T47D (cell line): ENCODE measurements at regions not wholly inside any gene's neighbourhood (a gene's known extent, or its start where the extent isn't known, plus 50 kb on each side); places are given as distances from the start of the nearest gene placed in this dataset.

Experiments
- DNase-seq, 2 experiments: peaks; one replicate each; pipeline versions ENCODE4 v3.0.0 to v3.0.0-alpha.2; 2011 to 2012; ENCODE audit warnings: low read depth in 1 of 2, low spot score in 1 of 2
- JUND ChIP-seq: IDR thresholded peaks from 2 replicates; pipeline ENCODE4 v1.6.1; 2012; ENCODE audit warnings: low read depth
- in situ Hi-C: cut with HindIII; loops from 2 replicates; pipeline ENCODE4 v1.10.0; 2016; ENCODE audit warnings: low sequenced_read_pairs, low pct_unique_long_range_greater_than_20kb

GRCh38 chr16:79543219-79543618, 57.3 kb downstream of the MAF start:
- no peak for DNase-seq
- TF ChIP-seq JUND = no peak
- in situ Hi-C loops = no loop called here

GRCh38 chr16:79542237-79542774, 58.2 kb downstream of the MAF start:
- no peak for DNase-seq
- no peak for TF ChIP-seq JUND
- in situ Hi-C loops = no loop called here

DNA sequence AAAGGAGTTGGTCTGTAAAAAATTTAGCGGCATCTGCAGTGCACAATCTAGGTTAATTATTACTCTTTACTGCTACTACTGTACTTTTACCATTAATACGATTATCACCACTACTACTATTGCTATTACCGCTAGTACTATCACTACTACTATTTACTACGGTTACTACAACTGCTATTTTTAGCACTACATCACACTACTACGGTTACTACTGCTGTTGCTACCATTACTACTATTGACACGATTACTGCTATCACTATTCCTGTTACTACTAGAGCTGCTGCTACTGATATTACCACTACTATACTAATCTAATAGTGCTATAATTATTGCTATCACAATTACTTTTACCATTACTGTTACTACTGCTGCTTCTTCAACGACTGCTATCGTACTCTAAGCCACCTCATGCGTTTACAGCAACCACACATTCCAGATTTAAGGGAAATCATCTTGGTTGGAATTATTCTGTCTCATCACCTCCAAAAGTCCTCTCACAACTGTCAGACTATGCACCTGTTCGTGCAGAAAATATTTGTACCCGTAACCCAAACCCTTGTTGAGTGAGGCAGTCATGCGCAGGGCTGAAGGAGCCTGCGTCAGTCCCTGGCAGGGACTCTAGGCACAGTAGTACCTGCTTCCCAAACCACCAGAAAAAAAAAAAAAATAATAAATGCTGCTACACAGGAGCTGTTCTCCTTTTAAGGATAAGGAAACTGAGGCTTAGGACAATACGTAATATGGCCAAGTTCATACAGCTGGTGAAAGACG, 59.5 kb downstream of the MAF start:
- no peak for DNase-seq
- TF ChIP-seq JUND = no peak
- in situ Hi-C loops = no loop called here

DNA sequence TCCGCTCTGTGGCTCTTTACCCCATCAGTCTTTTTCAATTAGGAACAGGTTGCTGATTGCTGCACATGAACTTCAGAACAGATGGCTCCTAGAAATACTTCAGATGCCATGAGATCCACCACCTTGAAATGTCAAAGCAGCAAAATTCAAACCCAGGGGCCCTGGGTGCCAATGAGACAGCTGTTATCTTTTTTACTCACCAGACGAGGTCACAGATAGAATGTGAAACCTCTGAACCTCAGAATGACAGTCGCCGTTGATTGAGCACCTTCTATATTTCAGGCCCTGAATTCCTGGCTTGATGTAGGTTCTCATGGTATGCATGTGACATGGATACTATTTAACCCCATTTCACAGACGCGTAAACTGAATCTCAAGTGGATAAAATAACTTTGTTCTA, 63.0 kb downstream of the MAF start:
- no peak for TF ChIP-seq JUND
- no peak for DNase-seq
- in situ Hi-C loops = no loop called here

GRCh38 chr16:79536958-79537357, 63.6 kb downstream of the MAF start:
- TF ChIP-seq JUND = no peak
- no peak for DNase-seq
- in situ Hi-C loops = no loop called here

DNA sequence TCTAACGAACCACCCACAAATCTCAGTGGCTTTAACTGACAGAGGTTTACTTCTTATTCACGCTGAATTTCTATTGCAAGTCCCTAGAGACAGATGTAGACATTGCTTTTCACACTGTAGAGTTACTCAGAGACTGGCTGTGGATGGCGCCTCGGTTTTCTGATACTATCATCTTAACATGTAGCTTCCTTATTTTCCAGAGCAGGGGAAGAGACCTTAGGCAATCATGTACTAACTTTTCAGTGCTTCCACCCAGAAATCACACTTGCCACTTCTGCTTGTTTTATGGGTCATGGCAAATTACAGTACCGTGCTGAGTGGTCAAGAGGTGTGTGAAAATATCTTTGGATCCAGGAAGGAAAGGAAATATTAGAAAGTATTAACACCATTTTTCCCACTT, 65.4 kb downstream of the MAF start:
- no peak for TF ChIP-seq JUND
- DNase-seq = no peak
- in situ Hi-C loops = no loop called here

- TF ChIP-seq JUND = no peak
- no peak for DNase-seq
- in situ Hi-C loops = no loop called here
Measured at GRCh38 chr16:79534143-79534542, 66.4 kb downstream of the MAF start.

- in situ Hi-C loops = no loop called here
- no peak for TF ChIP-seq JUND
- DNase-seq = no peak
Measured at GRCh38 chr16:79533292-79533691, 67.2 kb downstream of the MAF start.

DNA sequence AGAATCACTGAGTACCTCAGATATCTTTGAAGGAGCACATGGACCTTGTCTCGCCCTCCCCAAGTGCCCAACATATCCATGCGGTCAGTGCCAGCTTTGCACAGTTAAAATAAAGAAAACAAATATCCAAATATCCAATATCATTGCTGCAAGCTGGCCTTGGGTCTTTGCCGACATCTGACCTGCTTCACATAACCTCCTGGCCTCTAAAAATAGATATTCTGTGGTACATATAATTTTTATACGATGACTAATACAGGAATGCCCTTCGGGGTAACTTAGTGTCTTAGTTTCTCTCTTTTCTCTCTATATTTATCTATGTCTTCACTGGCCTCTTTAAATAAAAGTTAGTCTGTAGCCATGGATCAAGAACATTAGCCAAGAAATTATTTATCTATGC, 67.8 kb downstream of the MAF start:
- in situ Hi-C loops = no loop called here

DNA sequence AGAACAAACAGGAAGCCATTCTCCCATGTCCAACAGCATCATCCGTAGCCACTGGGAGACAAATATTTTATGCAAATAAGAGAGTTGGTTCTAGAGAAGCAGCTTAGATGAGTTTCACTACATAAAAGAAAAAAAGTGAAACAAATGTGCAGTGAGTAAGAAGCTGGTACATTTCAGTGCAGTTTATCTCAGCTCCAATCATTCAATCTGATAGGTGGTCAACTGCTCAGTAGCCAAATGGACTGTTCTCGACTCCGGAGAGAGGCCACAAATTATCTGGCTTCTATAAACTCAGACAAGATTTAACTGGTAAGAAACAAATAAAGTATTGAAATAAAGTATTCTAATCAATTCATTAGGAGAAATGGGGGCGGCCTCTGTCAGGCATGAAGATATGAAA, 68.3 kb downstream of the MAF start:
- no peak for DNase-seq

More for the DNA sequence above, 67.8 kb downstream of the MAF start:
- no peak for TF ChIP-seq JUND
- no peak for DNase-seq

GRCh38 chr16:79528338-79528737, 72.2 kb downstream of the MAF start:
- no peak for TF ChIP-seq JUND
- DNase-seq = no peak
- in situ Hi-C loops = no loop called here

More for the DNA sequence above, 68.3 kb downstream of the MAF start:
- in situ Hi-C loops = no loop called here
- no peak for TF ChIP-seq JUND

DNA sequence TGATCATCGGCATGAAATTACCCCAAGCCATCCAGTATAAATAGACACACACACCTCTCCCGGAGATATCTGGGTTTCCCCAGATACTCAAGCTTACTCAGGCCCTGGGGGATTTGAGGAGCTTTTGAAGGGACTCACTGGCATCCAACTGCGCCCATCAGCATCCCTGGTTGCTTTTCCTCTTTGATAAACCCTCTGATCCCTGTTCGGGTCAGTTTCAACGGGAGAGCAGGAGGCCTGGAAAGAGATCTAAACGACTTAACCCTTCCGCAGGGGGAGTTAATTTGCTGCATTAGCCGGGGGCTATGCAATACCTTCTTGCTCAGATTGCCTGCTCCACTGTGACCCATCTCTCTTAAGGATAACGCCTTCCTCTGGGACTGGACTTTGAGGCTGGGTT, 76.6 kb downstream of the MAF start:
- TF ChIP-seq JUND = no peak
- in situ Hi-C loops = no loop called here
- DNase-seq = no peak

DNA sequence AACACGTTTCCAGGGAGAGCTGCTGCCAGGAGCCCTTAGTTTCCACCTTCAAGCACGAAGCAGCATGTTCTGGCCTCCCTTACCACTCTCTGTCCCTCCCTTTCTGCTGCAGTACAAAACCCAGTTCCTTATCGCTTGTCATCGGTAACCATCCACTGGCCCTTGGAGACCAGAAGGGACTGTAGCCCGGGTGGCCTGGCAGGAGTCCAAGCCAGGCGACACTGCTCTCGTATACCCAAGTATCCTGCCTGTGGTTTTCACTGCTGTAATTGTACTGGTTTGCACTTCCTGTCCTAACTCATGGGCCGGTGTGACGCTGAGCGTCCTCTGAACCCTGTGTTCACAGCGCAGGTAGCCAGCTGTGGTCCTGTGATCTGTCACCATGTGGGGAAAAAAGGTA, 81.1 kb downstream of the MAF start:
- in situ Hi-C loops = no loop called here
- DNase-seq = no peak
- no peak for TF ChIP-seq JUND

DNA sequence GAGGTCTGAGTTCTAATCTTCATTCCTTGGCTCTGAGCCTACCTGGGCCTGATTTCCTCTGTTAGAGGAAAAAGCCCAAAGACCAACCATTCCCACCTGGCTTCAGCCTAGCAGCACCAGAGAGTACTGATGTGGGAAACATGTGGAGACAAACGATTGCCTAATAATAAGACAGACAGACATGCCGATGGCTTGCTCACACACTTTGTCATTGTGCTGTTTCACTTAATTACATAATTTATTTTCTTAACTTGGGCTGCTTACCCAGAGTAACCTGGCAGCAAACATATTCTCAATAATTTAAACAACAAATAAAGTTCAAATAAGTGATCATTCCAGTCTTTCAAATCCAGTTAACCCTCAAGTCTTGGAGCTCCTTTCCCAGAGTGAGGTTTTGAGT, 83.4 kb downstream of the MAF start:
- TF ChIP-seq JUND = no peak
- DNase-seq = no peak
- in situ Hi-C loops = no loop called here
